ENCODE measurements at regions not wholly inside any gene's neighbourhood (a gene's known extent, or its start where the extent isn't known, plus 50 kb on each side); places are given as distances from the start of the nearest gene placed in this dataset.
"Not testable (repeated sequence)": the region's sequence is repeated elsewhere in the genome, so short reads cannot be mapped to it uniquely, and the experiment has no call there.

DNA sequence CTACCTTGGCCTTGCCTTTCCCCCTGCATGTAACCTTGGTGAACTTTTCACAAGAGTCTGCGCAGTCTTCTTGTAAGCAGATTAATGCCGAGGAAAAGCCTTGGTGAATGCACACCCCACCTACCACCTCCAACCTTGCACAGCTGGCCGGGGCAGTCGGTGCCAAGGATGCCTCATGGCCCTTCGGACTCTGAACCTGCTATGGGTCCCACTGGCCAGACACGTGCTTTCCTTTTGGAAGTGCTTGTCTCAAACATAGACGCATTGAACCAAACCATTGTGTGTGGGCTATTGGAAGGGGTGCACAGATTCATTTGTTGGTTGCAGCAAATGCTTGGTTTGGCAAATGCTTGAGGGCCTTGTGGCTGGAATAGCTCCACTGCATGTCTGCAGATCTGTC, 109.0 kb upstream of the PLGLB2 start:
- intact Hi-C loops (cut with DNase I; ENCODE audit: low total_unique reads); DNase-seq (ENCODE audit: low spot score in 2 of 2); H3K4me3 ChIP-seq (ENCODE audit: low read depth, poor library complexity, severe bottlenecking): not testable (repeated sequence)
- no CpG with 5 or more reads among the region's 7 CpGs for WGBS, 2 donors

- WGBS, 2 donors: 67 to 69% methylated on average over 4 to 6 of the region's 15 CpGs
- DNase-seq (ENCODE audit: low spot score in 2 of 2); H3K4me3 ChIP-seq (ENCODE audit: low read depth, poor library complexity, severe bottlenecking); intact Hi-C loops (cut with DNase I; ENCODE audit: low total_unique reads): not testable (repeated sequence)
Observed at GRCh38 chr2:87639801-87640440, 108.0 kb upstream of the PLGLB2 start.

DNA sequence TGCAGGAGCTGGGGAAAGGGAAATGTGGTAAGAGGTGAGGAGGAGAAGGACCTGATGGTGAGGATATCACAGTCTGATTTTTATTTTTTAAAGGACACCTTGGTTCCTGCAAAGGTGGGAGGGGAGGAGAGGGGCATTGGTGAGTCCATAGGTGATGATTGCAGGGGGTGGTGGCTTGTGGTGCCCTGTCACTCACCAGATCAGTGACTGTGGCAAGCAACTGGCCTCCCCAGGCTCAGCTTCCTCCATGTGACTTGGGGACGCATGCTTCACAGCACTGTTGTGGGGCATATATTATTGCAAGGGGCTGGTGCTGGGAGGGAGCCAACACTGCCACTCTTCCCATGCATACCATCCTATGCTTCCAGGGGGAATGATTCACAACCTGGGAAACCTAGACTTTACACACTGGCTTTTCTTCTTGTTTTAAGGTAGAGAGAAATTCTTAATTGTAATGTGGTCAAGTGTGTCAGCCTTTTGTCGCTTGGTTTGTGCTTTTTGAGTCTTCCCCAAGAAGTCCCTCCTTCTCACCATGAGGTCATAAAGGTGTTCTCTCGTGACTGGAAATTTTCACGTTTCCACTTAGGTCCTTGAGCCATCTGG, 106.8 kb upstream of the PLGLB2 start:
- 87 to 93% methylated on average over 4 of the region's 4 CpGs for whole genome bisulfite sequencing, 2 donors
- H3K4me3 ChIP-seq (ENCODE audit: low read depth, poor library complexity, severe bottlenecking); intact Hi-C loops (cut with DNase I; ENCODE audit: low total_unique reads); DNase-seq (ENCODE audit: low spot score in 2 of 2): not testable (repeated sequence)

DNA sequence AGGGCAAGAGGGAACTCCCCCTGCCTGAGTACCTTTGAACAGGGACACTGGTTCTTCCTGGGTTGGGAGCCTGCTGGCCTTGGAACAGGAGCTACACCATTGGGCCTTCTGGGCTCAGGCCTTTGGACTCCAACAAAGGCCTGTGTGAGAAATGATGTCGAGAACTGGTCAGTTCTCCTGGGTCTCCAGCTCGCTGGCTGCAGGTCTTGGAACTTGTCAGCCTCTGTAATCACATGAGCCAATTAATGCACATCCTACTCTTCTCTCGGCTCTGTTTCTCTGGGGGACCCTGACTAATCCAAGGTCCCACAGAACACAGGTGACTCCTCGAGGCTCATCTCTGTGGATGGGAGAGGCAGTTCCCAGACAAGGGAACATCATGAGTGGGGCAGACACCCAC, 104.7 kb upstream of the PLGLB2 start:
- 83% methylated on average over 1 of the region's 4 CpGs; no CpG with 5 or more reads in 1 of the 2 donors for WGBS, 2 donors
- H3K4me3 ChIP-seq (ENCODE audit: low read depth, poor library complexity, severe bottlenecking); intact Hi-C loops (cut with DNase I; ENCODE audit: low total_unique reads); DNase-seq (ENCODE audit: low spot score in 2 of 2): not testable (repeated sequence)

- 48 to 58% methylated on average over 2 to 3 of the region's 5 CpGs for WGBS, 2 donors
- intact Hi-C loops (cut with DNase I; ENCODE audit: low total_unique reads); H3K4me3 ChIP-seq (ENCODE audit: low read depth, poor library complexity, severe bottlenecking); DNase-seq (ENCODE audit: low spot score in 2 of 2): not testable (repeated sequence)
Observed at GRCh38 chr2:87647737-87648498, 100.0 kb upstream of the PLGLB2 start.

DNA sequence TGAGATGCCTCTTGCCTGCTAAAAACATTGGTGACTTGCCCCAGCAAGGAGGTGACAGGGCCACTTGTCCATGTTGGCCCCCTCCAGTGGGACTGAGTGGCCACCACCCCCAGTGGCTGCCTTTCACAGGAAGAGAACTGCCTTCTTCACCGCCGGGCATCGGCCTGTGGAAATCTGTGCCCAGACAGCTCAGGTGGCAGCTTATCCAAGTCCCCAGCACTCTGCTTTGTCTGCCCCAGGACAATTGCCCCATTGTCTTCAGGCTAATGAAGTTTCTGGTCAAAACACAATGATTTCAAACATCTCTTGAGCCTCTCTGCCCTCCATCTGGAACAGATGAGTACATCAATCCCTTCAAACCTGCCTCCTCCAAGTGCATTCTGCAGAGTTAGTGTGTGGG, 99.1 kb upstream of the PLGLB2 start:
- no CpG with 5 or more reads among the region's 3 CpGs for WGBS, 2 donors
- intact Hi-C loops (cut with DNase I; ENCODE audit: low total_unique reads); H3K4me3 ChIP-seq (ENCODE audit: low read depth, poor library complexity, severe bottlenecking); DNase-seq (ENCODE audit: low spot score in 2 of 2): not testable (repeated sequence)

- DNase-seq (ENCODE audit: low spot score in 2 of 2); H3K4me3 ChIP-seq (ENCODE audit: low read depth, poor library complexity, severe bottlenecking); intact Hi-C loops (cut with DNase I; ENCODE audit: low total_unique reads): not testable (repeated sequence)
- 84 to 93% methylated on average over 3 of the region's 3 CpGs for WGBS, 2 donors
Observed at GRCh38 chr2:87649871-87650270, 98.0 kb upstream of the PLGLB2 start.

DNA sequence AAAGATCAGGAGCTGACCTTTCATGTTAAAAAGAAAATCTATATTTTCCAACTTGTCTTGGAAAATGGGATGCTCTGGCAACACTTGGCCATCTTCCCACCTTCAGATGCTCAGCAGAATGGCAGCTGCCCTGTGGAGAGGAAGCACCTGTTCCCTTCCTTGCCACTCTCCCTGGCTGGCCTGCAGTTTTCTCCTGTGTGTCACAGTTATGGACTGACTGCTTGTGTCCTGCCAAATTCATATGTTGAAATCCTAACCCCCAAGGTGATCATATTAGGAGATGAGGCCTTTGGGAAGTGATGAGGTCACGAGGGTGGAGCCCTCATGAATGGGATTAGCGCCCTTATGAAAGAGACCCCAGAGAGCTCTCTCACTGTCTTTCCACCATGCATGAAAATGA, 97.0 kb upstream of the PLGLB2 start:
- intact Hi-C loops (cut with DNase I; ENCODE audit: low total_unique reads); H3K4me3 ChIP-seq (ENCODE audit: low read depth, poor library complexity, severe bottlenecking); DNase-seq (ENCODE audit: low spot score in 2 of 2): not testable (repeated sequence)
- no CpG with 5 or more reads among the region's 2 CpGs for WGBS, 2 donors

GRCh38 chr2:87651589-87651988, 96.3 kb upstream of the PLGLB2 start:
- DNase-seq (ENCODE audit: low spot score in 2 of 2); intact Hi-C loops (cut with DNase I; ENCODE audit: low total_unique reads); H3K4me3 ChIP-seq (ENCODE audit: low read depth, poor library complexity, severe bottlenecking): not testable (repeated sequence)
- 83 to 92% methylated on average over 1 to 2 of the region's 2 CpGs for WGBS, 2 donors

DNA sequence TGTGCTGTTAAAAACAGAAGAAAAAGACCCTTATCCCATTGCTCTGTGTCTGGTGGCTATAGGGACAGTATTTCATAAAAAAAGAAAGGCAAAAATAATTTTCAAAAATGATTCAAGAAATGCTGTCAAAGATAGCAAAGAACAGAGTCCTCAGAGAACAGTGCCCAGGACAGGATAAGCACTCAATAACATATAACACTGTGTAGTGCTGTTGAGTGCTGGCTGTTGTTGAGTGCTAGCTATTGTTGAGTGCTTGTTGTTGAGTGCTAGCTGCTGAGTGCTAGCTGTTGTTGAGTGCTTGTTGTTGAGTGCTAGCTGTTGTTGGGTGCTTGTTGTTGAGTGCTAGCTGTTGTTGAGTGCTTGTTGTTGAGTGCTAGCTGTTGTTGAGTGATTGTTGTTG, 94.5 kb upstream of the PLGLB2 start:
- DNase-seq (ENCODE audit: low spot score in 2 of 2); intact Hi-C loops (cut with DNase I; ENCODE audit: low total_unique reads); H3K4me3 ChIP-seq (ENCODE audit: low read depth, poor library complexity, severe bottlenecking): not testable (repeated sequence)

- 59 to 64% methylated on average over 5 to 6 of the region's 7 CpGs for WGBS, 2 donors
- DNase-seq (ENCODE audit: low spot score in 2 of 2): not testable (repeated sequence)
Observed at GRCh38 chr2:87654136-87654814, 93.6 kb upstream of the PLGLB2 start.

GRCh38 chr2:87657915-87658314, 90.0 kb upstream of the PLGLB2 start:
- WGBS, 2 donors: 72 to 76% methylated on average over 2 of the region's 2 CpGs
- H3K4me3 ChIP-seq (ENCODE audit: low read depth, poor library complexity, severe bottlenecking); intact Hi-C loops (cut with DNase I; ENCODE audit: low total_unique reads); DNase-seq (ENCODE audit: low spot score in 2 of 2): not testable (repeated sequence)

More at GRCh38 chr2:87654136-87654814, 93.6 kb upstream of the PLGLB2 start:
- H3K4me3 ChIP-seq (ENCODE audit: low read depth, poor library complexity, severe bottlenecking); intact Hi-C loops (cut with DNase I; ENCODE audit: low total_unique reads): not testable (repeated sequence)

- 100% methylated on average over 2 of the region's 7 CpGs; no CpG with 5 or more reads in 1 of the 2 donors for WGBS, 2 donors
- H3K4me3 ChIP-seq (ENCODE audit: low read depth, poor library complexity, severe bottlenecking); DNase-seq (ENCODE audit: low spot score in 2 of 2); intact Hi-C loops (cut with DNase I; ENCODE audit: low total_unique reads): not testable (repeated sequence)
Observed at GRCh38 chr2:87658357-87658756, 89.5 kb upstream of the PLGLB2 start.

GRCh38 chr2:87658976-87659375, 88.9 kb upstream of the PLGLB2 start:
- DNase-seq (ENCODE audit: low spot score in 2 of 2); H3K4me3 ChIP-seq (ENCODE audit: low read depth, poor library complexity, severe bottlenecking); intact Hi-C loops (cut with DNase I; ENCODE audit: low total_unique reads): not testable (repeated sequence)
- 66 to 76% methylated on average over 4 to 6 of the region's 6 CpGs for WGBS, 2 donors

DNA sequence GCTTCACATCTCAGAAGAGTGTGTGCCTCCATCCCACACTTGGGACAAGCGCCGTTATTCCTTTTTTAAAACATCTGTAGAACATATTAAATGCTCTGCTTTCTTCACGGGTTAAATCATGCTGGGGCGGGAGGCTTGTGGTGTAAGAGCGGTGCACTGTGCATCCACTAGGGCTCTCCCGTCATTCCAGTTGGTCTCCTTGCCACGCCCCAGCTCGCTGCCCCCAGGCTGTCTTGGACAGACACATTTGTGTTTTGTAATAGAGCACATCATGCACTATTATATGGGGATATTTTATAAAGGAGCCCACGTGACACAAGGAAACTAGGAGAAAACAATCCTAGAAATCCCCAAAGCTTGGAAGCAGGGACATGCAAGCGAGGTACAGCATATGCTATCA, 87.7 kb upstream of the PLGLB2 start:
- 32 to 47% methylated on average over 7 to 9 of the region's 10 CpGs for WGBS, 2 donors
- peak; percentile 48 to 86 for DNase-seq (ENCODE audit: low spot score in 2 of 2)
- H3K4me3 ChIP-seq (ENCODE audit: low read depth, poor library complexity, severe bottlenecking); intact Hi-C loops (cut with DNase I; ENCODE audit: low total_unique reads): not testable (repeated sequence)

Data from lower leg skin (tissue), 3 donors.